SK-N-SH treated with all-trans-retinoic acid at 6 μM for 48 hours (cell line): ENCODE measurements at regions not wholly inside any gene's neighbourhood (a gene's known extent, or its start where the extent isn't known, plus 50 kb on each side); places are given as distances from the start of the nearest gene placed in this dataset.
A peak's percentile ranks its signal among the peaks of the same experiment; 100 is the strongest.

Experiments
- ATAC-seq: fragments of 200-7000 bp; cut with Tn5 transposase; 3 replicates; pipeline ENCODE4 v1.9.1; 2020; ENCODE audit warnings: mild to moderate bottlenecking, moderate library complexity
- ARNTL ChIP-seq: fragments of 450-650 bp; formaldehyde crosslinking; IDR thresholded peaks from 2 replicates; pipeline ENCODE4 v1.5.0; 2020; ENCODE audit warnings: low read depth, mild to moderate bottlenecking, moderate library complexity, borderline replicate concordance
- BACH2 ChIP-seq: fragments of 250-450 bp; sonication (Bioruptor Pico); IDR thresholded peaks from 2 replicates; pipeline ENCODE4 v1.9.0; 2021; ENCODE audit warnings: mild to moderate bottlenecking, borderline replicate concordance
- CSDC2 ChIP-seq: fragments of 250-450 bp; sonication (Bioruptor Pico); IDR thresholded peaks from 2 replicates; pipeline ENCODE4 v1.5.0; 2020; ENCODE audit warnings: mild to moderate bottlenecking, moderate library complexity
- ESRRG ChIP-seq: fragments of 250-450 bp; sonication (Bioruptor Pico); IDR thresholded peaks from 2 replicates; pipeline ENCODE4 v1.6.1; 2021; ENCODE audit warnings: mild to moderate bottlenecking
- GLIS3 ChIP-seq: fragments of 250-450 bp; sonication (Bioruptor Pico); IDR thresholded peaks from 2 replicates; pipeline ENCODE4 v1.5.0; 2020; ENCODE audit warnings: mild to moderate bottlenecking, moderate library complexity
- ISL1 ChIP-seq: fragments of 250-450 bp; sonication (Bioruptor Pico); IDR thresholded peaks from 2 replicates; pipeline ENCODE4 v2.1.2; 2022; ENCODE audit warnings: mild to moderate bottlenecking, moderate library complexity
- OSR1 ChIP-seq: fragments of 250-450 bp; sonication (Bioruptor Pico); IDR thresholded peaks from 2 replicates; pipeline ENCODE4 v1.8.0; 2022; ENCODE audit warnings: moderate library complexity, mild to moderate bottlenecking, inconsistent platforms
- PATZ1 ChIP-seq: fragments of 250-450 bp; sonication (Bioruptor Pico); IDR thresholded peaks from 2 replicates; pipeline ENCODE4 v1.8.0; 2020; ENCODE audit warnings: mild to moderate bottlenecking, moderate library complexity, borderline replicate concordance
- PPARA ChIP-seq: fragments of 250-450 bp; sonication (Bioruptor Pico); IDR thresholded peaks from 2 replicates; pipeline ENCODE4 v1.5.0; 2020; ENCODE audit warnings: mild to moderate bottlenecking, borderline replicate concordance
- RARB ChIP-seq: fragments of 250-450 bp; sonication (Bioruptor Pico); IDR thresholded peaks from 2 replicates; pipeline ENCODE4 v1.8.0; 2021; ENCODE audit warnings: mild to moderate bottlenecking, moderate library complexity
- SNAI2 ChIP-seq: fragments of 250-450 bp; sonication (Bioruptor Pico); IDR thresholded peaks from 2 replicates; pipeline ENCODE4 v1.5.0; 2020; ENCODE audit warnings: mild to moderate bottlenecking, moderate library complexity
- TCF4 ChIP-seq: fragments of 250-450 bp; sonication (Bioruptor Pico); IDR thresholded peaks from 2 replicates; pipeline ENCODE4 v1.8.0; 2021; ENCODE audit warnings: mild to moderate bottlenecking, moderate library complexity, borderline replicate concordance
- TOX ChIP-seq: fragments of 250-450 bp; sonication (Bioruptor Pico); IDR thresholded peaks from 2 replicates; pipeline ENCODE4 v1.8.0; 2021; ENCODE audit warnings: mild to moderate bottlenecking, moderate library complexity, borderline replicate concordance
- TSHZ2 ChIP-seq: fragments of 250-450 bp; sonication (Bioruptor Pico); IDR thresholded peaks from 2 replicates; pipeline ENCODE4 v1.5.0; 2020; ENCODE audit warnings: mild to moderate bottlenecking, moderate library complexity
- ZC3H10 ChIP-seq: fragments of 250-450 bp; sonication (Bioruptor Pico); IDR thresholded peaks from 2 replicates; pipeline ENCODE4 v1.5.1; 2021; ENCODE audit warnings: mild to moderate bottlenecking, moderate library complexity
- ZFP3 ChIP-seq: fragments of 250-450 bp; sonication (Bioruptor Pico); IDR thresholded peaks from 2 replicates; pipeline ENCODE4 v1.5.0; 2020; ENCODE audit warnings: mild to moderate bottlenecking, moderate library complexity
- ZNF565 ChIP-seq: fragments of 450-650 bp; formaldehyde crosslinking; conservative IDR thresholded peaks from 2 replicates; pipeline ENCODE4 v1.5.0; 2020; ENCODE audit warnings: low read depth, mild to moderate bottlenecking, moderate library complexity
- ZNF70 ChIP-seq: fragments of 450-650 bp; formaldehyde crosslinking; IDR thresholded peaks from 2 replicates; pipeline ENCODE4 v1.5.0; 2020; ENCODE audit warnings: mild to moderate bottlenecking, moderate library complexity
- ZNF8 ChIP-seq: fragments of 450-650 bp; formaldehyde crosslinking; IDR thresholded peaks from 2 replicates; pipeline ENCODE4 v1.5.0; 2020; ENCODE audit warnings: mild to moderate bottlenecking, moderate library complexity
- TF ChIP-seq, protein P1 (sequence below): fragments of 250-450 bp; sonication (Bioruptor Pico); IDR thresholded peaks from 2 replicates; pipeline ENCODE4 v1.5.1; 2020; ENCODE audit warnings: low read depth, mild to moderate bottlenecking, moderate library complexity
- TF ChIP-seq, protein P2 (sequence below): fragments of 250-450 bp; sonication (Bioruptor Pico); IDR thresholded peaks from 2 replicates; pipeline ENCODE4 v1.8.0; 2021; ENCODE audit warnings: low read depth, mild to moderate bottlenecking, moderate library complexity, borderline replicate concordance

DNA sequence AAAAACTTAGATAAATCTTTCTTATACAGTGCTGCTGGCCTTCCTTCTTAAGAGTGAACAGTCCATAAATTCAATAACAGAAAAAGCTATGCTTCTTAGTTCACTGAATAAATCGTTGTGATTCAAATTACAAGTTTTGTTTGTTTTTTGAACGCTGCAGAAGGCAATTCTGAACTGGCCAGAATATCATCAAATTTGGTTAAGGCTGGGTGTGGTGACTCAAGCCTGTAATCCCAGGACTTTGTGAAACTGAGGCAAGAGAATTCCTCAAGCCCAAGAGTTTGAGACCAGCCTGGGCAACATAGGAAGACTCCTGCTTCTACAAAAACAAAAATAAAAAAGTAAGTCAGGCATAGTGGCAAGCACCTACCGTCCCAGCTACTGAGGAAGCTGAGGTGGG is 111.2 kb upstream of the SLC39A10 start:
- no peak for ATAC-seq
- TF ChIP-seq, protein P1, sequence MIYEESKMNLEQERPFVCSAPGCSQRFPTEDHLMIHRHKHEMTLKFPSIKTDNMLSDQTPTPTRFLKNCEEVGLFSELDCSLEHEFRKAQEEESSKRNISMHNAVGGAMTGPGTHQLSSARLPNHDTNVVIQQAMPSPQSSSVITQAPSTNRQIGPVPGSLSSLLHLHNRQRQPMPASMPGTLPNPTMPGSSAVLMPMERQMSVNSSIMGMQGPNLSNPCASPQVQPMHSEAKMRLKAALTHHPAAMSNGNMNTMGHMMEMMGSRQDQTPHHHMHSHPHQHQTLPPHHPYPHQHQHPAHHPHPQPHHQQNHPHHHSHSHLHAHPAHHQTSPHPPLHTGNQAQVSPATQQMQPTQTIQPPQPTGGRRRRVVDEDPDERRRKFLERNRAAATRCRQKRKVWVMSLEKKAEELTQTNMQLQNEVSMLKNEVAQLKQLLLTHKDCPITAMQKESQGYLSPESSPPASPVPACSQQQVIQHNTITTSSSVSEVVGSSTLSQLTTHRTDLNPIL (CRISPR knock-in tag), result no peak
- TF ChIP-seq ESRRG (CRISPR knock-in tag) (no peak), TCF4 (CRISPR knock-in tag) (no peak), TOX (CRISPR knock-in tag) (no peak), OSR1 (CRISPR knock-in tag) (no peak), TSHZ2 (CRISPR knock-in tag) (no peak), PATZ1 (CRISPR knock-in tag) (no peak), CSDC2 (CRISPR knock-in tag) (no peak), ZNF70 (no peak), PPARA (CRISPR knock-in tag) (no peak), ZC3H10 (CRISPR knock-in tag) (no peak), ZFP3 (no peak), ISL1 (no peak), ARNTL (CRISPR knock-in tag) (no peak), ZNF8 (CRISPR knock-in tag) (no peak), RARB (no peak), ZNF565 (CRISPR knock-in tag) (no peak), SNAI2 (CRISPR knock-in tag) (no peak)
- TF ChIP-seq, protein P2, sequence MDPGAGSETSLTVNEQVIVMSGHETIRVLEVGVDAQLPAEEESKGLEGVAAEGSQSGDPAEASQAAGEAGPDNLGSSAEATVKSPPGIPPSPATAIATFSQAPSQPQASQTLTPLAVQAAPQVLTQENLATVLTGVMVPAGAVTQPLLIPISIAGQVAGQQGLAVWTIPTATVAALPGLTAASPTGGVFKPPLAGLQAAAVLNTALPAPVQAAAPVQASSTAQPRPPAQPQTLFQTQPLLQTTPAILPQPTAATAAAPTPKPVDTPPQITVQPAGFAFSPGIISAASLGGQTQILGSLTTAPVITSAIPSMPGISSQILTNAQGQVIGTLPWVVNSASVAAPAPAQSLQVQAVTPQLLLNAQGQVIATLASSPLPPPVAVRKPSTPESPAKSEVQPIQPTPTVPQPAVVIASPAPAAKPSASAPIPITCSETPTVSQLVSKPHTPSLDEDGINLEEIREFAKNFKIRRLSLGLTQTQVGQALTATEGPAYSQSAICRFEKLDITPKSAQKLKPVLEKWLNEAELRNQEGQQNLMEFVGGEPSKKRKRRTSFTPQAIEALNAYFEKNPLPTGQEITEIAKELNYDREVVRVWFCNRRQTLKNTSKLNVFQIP, result no peak
- TF ChIP-seq, all 23 proteins: peak for 0

- peak; percentile 78 for ATAC-seq
- no peak for TF ChIP-seq RARB
Measured at GRCh38 chr2:195543902-195544894, 112.8 kb upstream of the SLC39A10 start.

- no peak for ATAC-seq
- TF ChIP-seq GLIS3 (CRISPR knock-in tag), result no peak
- TF ChIP-seq PATZ1 (CRISPR knock-in tag), result no peak
- no peak for TF ChIP-seq ESRRG (CRISPR knock-in tag)
- TF ChIP-seq BACH2 (CRISPR knock-in tag), result no peak
- TF ChIP-seq ZC3H10 (CRISPR knock-in tag), result no peak
- no peak for TF ChIP-seq ISL1
- no peak for TF ChIP-seq ZNF565 (CRISPR knock-in tag)
- TF ChIP-seq ARNTL (CRISPR knock-in tag), result no peak
- TF ChIP-seq ZNF8 (CRISPR knock-in tag), result no peak
- no peak for TF ChIP-seq SNAI2 (CRISPR knock-in tag)
- TF ChIP-seq, protein P1 (CRISPR knock-in tag), result no peak
- no peak for TF ChIP-seq ZNF70
Measured at GRCh38 chr2:195543063-195543462, 114.0 kb upstream of the SLC39A10 start.
